Suprapubic skin (tissue), 4 donors: ENCODE measurements at regions not wholly inside any gene's neighbourhood (a gene's known extent, or its start where the extent isn't known, plus 50 kb on each side); places are given as distances from the start of the nearest gene placed in this dataset.

Experiments
- DNase-seq, 2 donors: peaks; one replicate each; pipeline ENCODE4 v3.0.0-alpha.2; 2019; ENCODE audit warnings: low spot score in 2 of 2
- H3K27ac ChIP-seq: fragments of 200-600 bp; sonication (generic); one replicate; pipeline ENCODE4 v1.5.1; 2019
- H3K27me3 ChIP-seq: fragments of 200-600 bp; sonication (generic); one replicate; pipeline ENCODE4 v1.5.1; 2019
- H3K36me3 ChIP-seq: fragments of 200-600 bp; sonication (generic); one replicate; pipeline ENCODE4 v1.5.1; 2019
- H3K4me1 ChIP-seq: fragments of 200-600 bp; sonication (generic); one replicate; pipeline ENCODE4 v1.5.1; 2019
- H3K4me3 ChIP-seq: fragments of 200-600 bp; sonication (generic); one replicate; pipeline ENCODE4 v1.5.1; 2019; ENCODE audit warnings: mild to moderate bottlenecking
- H3K9me3 ChIP-seq: fragments of 200-600 bp; sonication (generic); one replicate; pipeline ENCODE4 v1.5.1; 2019
- EP300 ChIP-seq: sonication (generic); formaldehyde crosslinking; IDR thresholded peaks from one replicate; pipeline ENCODE4 v1.6.1; 2017; ENCODE audit warnings: antibody characterized with exemption
- POLR2A ChIP-seq, 2 donors: fragments of 450-650 bp; IDR thresholded peaks; one replicate each; pipeline ENCODE4 v1.6.1; 2017; ENCODE audit warnings: antibody characterized with exemption in 2 of 2, mild to moderate bottlenecking in 2 of 2, moderate library complexity in 2 of 2
- POLR2AphosphoS5 ChIP-seq, 3 donors: sonication (generic); formaldehyde crosslinking; IDR thresholded peaks; one replicate each; pipeline ENCODE4 v1.6.1; 2017; ENCODE audit warnings: antibody characterized with exemption in 3 of 3
- WGBS: methylation state at CpG from one replicate; pipeline ENCODE4 v1.1.5; 2018; 5-methylcytosine and 5-hydroxymethylcytosine counted together
- TF ChIP-seq, protein P1 (sequence below), 2 donors: fragments of 200-600 bp in 1 of 2; fragments of 450-650 bp in 1 of 2; sonication (generic) in 1 of 2; IDR thresholded peaks; one replicate each; pipeline ENCODE4 v1.5.1; 2016 to 2019; ENCODE audit warnings: antibody characterized with exemption in 2 of 2, mild to moderate bottlenecking in 1 of 2, moderate library complexity in 1 of 2

DNA sequence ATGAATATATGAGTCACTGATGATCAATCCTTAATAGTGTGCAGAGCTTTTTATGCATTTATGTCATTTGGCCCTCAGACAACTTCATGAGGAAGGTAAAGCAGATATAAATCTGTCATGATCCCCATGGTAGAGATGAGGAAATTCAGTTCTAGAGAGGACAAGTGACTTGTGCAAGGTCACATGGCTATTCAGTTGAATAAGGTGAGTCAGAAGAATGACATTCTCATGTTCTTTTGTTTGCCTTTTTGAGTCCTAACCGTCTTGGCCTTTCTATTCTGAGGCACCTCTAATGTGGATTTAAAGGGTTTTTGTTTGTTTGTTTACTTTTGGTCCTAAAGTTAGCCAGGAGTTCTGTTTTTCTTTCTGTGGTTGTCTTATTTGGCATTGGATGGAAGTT is 116.2 kb upstream of the ELAC2 start:
- H3K4me3 ChIP-seq = no peak overlapping the region
- no peak for DNase-seq
- TF ChIP-seq, protein P1, sequence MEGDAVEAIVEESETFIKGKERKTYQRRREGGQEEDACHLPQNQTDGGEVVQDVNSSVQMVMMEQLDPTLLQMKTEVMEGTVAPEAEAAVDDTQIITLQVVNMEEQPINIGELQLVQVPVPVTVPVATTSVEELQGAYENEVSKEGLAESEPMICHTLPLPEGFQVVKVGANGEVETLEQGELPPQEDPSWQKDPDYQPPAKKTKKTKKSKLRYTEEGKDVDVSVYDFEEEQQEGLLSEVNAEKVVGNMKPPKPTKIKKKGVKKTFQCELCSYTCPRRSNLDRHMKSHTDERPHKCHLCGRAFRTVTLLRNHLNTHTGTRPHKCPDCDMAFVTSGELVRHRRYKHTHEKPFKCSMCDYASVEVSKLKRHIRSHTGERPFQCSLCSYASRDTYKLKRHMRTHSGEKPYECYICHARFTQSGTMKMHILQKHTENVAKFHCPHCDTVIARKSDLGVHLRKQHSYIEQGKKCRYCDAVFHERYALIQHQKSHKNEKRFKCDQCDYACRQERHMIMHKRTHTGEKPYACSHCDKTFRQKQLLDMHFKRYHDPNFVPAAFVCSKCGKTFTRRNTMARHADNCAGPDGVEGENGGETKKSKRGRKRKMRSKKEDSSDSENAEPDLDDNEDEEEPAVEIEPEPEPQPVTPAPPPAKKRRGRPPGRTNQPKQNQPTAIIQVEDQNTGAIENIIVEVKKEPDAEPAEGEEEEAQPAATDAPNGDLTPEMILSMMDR (IDR thresholded peaks at IDR 0.05) = no peak
- TF ChIP-seq EP300 = no peak
- TF ChIP-seq POLR2AphosphoS5 (IDR thresholded peaks at IDR 0.05) = no peak
- TF ChIP-seq POLR2A (IDR thresholded peaks at IDR 0.05) = no peak
- no peaks in the 10 kb centered on the region for H3K36me3 ChIP-seq
- H3K27me3 ChIP-seq = no peaks in the 10 kb centered on the region
- no peaks in the 10 kb centered on the region for H3K9me3 ChIP-seq
- 56% methylated on average over 1 of the region's 1 CpG for WGBS
- H3K27ac ChIP-seq = no peak overlapping the region
- H3K4me1 ChIP-seq = no peaks in the 10 kb centered on the region

DNA sequence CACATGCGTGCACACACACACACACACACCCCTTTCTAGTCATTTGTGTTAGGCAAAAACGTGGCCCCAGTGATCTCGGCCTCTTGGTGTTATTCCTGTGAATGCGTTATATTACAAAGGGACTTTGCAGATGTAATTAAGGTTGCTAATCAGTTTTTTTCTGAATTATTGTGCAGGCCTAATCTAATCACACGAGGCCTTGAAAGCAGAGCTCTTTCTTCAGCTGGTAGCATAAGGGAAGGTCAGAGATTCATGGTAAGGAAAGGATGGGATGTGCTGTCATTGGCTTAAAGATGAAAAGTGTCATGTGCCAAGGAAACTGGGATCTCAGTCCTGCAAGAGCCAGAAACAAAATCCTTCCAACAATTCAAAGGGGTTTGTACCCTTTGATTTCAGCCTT is 113.4 kb upstream of the ELAC2 start:
- H3K27ac ChIP-seq = no peak overlapping the region
- no peaks in the 10 kb centered on the region for H3K4me1 ChIP-seq
- H3K36me3 ChIP-seq = no peaks in the 10 kb centered on the region
- no peak for DNase-seq
- no peak overlapping the region for H3K4me3 ChIP-seq
- no peaks in the 10 kb centered on the region for H3K9me3 ChIP-seq
- TF ChIP-seq EP300 (no peak), POLR2AphosphoS5 (IDR thresholded peaks at IDR 0.05) (no peak), POLR2A (IDR thresholded peaks at IDR 0.05) (no peak)
- TF ChIP-seq, protein P1 (IDR thresholded peaks at IDR 0.05) = no peak
- no peaks in the 10 kb centered on the region for H3K27me3 ChIP-seq
- WGBS = 77% methylated on average over 5 of the region's 5 CpGs

DNA sequence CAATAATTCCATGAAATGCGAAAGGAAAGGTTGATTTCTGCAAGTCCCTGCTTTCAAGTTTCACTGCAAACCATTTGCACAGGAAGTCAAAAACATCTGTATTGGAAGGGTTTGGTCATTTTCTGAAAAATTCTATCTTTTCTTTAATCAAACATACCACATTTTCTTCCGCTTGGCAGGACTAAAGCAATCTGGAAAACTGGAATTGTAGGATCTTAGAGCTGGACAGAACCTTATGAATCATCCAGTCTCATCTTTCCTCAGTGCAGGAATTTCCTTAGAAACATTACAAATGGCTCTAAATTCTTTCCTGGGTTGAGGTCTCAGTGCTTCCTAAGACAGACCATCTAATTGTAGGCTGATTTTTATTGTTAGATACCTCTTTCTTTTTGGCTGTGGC is 111.5 kb upstream of the ELAC2 start:
- TF ChIP-seq POLR2AphosphoS5 (IDR thresholded peaks at IDR 0.05) (no peak), POLR2A (IDR thresholded peaks at IDR 0.05) (no peak), EP300 (no peak)
- TF ChIP-seq, protein P1 (IDR thresholded peaks at IDR 0.05) = no peak
- no peak overlapping the region for H3K4me3 ChIP-seq
- no peaks in the 10 kb centered on the region for H3K27me3 ChIP-seq
- no peaks in the 10 kb centered on the region for H3K9me3 ChIP-seq
- DNase-seq = no peak
- H3K4me1 ChIP-seq = no peaks in the 10 kb centered on the region
- H3K27ac ChIP-seq = no peak overlapping the region
- H3K36me3 ChIP-seq = no peaks in the 10 kb centered on the region
- 74% methylated on average over 2 of the region's 2 CpGs for WGBS

DNA sequence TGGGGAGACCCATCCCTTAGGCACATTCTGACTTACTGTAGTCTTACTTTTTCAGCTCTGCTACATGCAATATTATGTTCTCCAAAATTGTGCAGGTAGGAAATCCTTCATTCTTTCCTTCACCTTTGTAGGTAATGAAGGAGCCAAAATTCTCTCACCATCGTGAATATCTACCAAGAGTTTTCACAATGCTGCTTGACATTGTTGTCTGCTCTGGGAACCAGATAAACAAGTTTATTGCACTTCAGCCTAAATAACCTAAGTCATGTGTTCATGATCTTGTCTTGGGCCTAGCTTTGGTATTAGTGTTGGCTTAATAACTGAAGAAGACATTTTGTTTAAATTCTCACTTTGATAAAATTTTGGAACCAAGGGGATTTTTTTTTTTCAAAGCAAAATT is 110.8 kb upstream of the ELAC2 start:
- TF ChIP-seq, protein P1 (IDR thresholded peaks at IDR 0.05) = no peak
- TF ChIP-seq EP300 (no peak), POLR2AphosphoS5 (IDR thresholded peaks at IDR 0.05) (no peak), POLR2A (IDR thresholded peaks at IDR 0.05) (no peak)
- Histone ChIP-seq H3K36me3 (no peaks in the 10 kb centered on the region), H3K9me3 (no peaks in the 10 kb centered on the region), H3K4me1 (no peaks in the 10 kb centered on the region), H3K4me3 (no peak overlapping the region), H3K27me3 (no peaks in the 10 kb centered on the region), H3K27ac (no peak overlapping the region)
- no peak for DNase-seq
- 48% methylated on average over 1 of the region's 1 CpG for WGBS

DNA sequence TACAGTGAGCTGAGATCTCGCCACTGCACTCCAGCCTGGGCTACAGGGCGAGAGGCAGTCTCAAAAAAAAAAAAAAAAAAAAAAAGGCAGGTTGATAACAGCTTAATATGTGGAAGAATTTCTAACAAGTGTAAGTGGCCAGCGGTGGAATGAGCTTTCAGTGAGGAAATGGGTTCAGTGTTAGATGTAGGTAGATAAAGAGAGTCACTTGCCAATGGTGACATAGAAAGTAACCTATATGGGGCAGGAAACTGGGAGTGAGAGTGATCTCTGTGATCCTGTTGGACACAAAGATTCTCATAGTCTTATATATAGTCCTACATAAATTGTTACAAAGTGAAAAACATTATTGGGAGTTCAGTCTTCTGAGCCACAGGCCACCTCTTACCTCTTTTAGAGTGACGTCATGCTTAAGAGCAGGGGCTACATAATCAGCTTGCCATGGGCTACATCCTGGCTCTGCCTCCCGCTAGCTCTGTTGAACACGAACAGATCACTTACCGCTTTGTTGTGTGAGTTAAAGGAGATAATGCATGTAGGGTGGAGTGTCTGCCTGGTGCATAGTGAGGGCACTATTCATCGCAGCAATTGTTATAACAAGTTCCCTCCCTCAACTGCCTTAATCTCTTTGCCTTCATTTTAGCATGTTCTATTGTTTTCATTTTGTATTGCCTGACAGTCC is 110.2 kb upstream of the ELAC2 start:
- no peak overlapping the region for H3K4me3 ChIP-seq
- TF ChIP-seq EP300 (no peak), POLR2A (IDR thresholded peaks at IDR 0.05) (no peak), POLR2AphosphoS5 (IDR thresholded peaks at IDR 0.05) (no peak)
- TF ChIP-seq, protein P1 (IDR thresholded peaks at IDR 0.05) = no peak
- no peaks in the 10 kb centered on the region for H3K36me3 ChIP-seq
- DNase-seq = no peak
- 90% methylated on average over 8 of the region's 8 CpGs for WGBS
- no peaks in the 10 kb centered on the region for H3K27me3 ChIP-seq
- H3K4me1 ChIP-seq = no peaks in the 10 kb centered on the region
- H3K27ac ChIP-seq = no peak overlapping the region
- H3K9me3 ChIP-seq = no peaks in the 10 kb centered on the region
